M059J (cell line): ENCODE measurements at regions not wholly inside any gene's neighbourhood (a gene's known extent, or its start where the extent isn't known, plus 50 kb on each side); places are given as distances from the start of the nearest gene placed in this dataset.

Source experiments
- DNase-seq: peaks from one replicate; pipeline ENCODE4 v3.0.0-alpha.2; 2012; ENCODE audit warnings: low read depth

GRCh38 chr11:27968461-27968860 lies 139.5 kb downstream of the KIF18A start:
- DNase-seq: peak; percentile 28

GRCh38 chr11:27965559-27965958 lies 142.4 kb downstream of the KIF18A start:
- no peak for DNase-seq

GRCh38 chr11:27963370-27963769 lies 144.6 kb downstream of the KIF18A start:
- no peak for DNase-seq

- no peak for DNase-seq
Observed at GRCh38 chr11:27949951-27950738, 157.8 kb downstream of the KIF18A start.

- DNase-seq: no peak
Observed at GRCh38 chr11:27945348-27945747, 162.6 kb downstream of the KIF18A start.

GRCh38 chr11:27938011-27938410 lies 169.9 kb downstream of the KIF18A start:
- DNase-seq: no peak

- peak; percentile 99 for DNase-seq
Observed at GRCh38 chr11:27934830-27935145, 173.2 kb downstream of the KIF18A start.

GRCh38 chr11:27933992-27934829 lies 173.7 kb downstream of the KIF18A start:
- peak; percentile 100 for DNase-seq

- no peak for DNase-seq
Observed at GRCh38 chr11:27931770-27932169, 176.2 kb downstream of the KIF18A start.

- DNase-seq: peak; percentile 36
Observed at GRCh38 chr11:27930946-27931345, 177.0 kb downstream of the KIF18A start.

GRCh38 chr11:27928809-27929208 lies 179.1 kb downstream of the KIF18A start:
- DNase-seq: no peak

- peak; percentile 100 for DNase-seq
Observed at GRCh38 chr11:27926981-27927481, 180.9 kb downstream of the KIF18A start.

- DNase-seq: peak; percentile 81
Observed at GRCh38 chr11:27926486-27926885, 181.5 kb downstream of the KIF18A start.

- no peak for DNase-seq
Observed at GRCh38 chr11:27921472-27921871, 186.5 kb downstream of the KIF18A start.

GRCh38 chr11:27916541-27917100 lies 191.3 kb downstream of the KIF18A start:
- DNase-seq: peak; percentile 85

GRCh38 chr11:27914080-27914479 lies 193.9 kb downstream of the KIF18A start:
- DNase-seq: peak; percentile 75

GRCh38 chr11:27913650-27914049 lies 194.3 kb downstream of the KIF18A start:
- peak; percentile 93 for DNase-seq

GRCh38 chr11:27912916-27913315 lies 195.0 kb downstream of the KIF18A start:
- peak; percentile 90 for DNase-seq

- DNase-seq: peak; percentile 96
Observed at GRCh38 chr11:27910186-27910931, 197.6 kb downstream of the KIF18A start.

- no peak for DNase-seq
Observed at GRCh38 chr11:27909386-27909785, 198.6 kb downstream of the KIF18A start.

- no peak for DNase-seq
Observed at GRCh38 chr11:27908621-27909020, 199.3 kb downstream of the KIF18A start.

- no peak for DNase-seq
Observed at GRCh38 chr11:27907530-27907929, 200.4 kb downstream of the KIF18A start.
